ENCODE measurements at regions not wholly inside any gene's neighbourhood (a gene's known extent, or its start where the extent isn't known, plus 50 kb on each side); places are given as distances from the start of the nearest gene placed in this dataset.
A peak's percentile ranks its signal among the peaks of the same experiment; 100 is the strongest.
"Not testable (repeated sequence)": the region's sequence is repeated elsewhere in the genome, so short reads cannot be mapped to it uniquely, and the experiment has no call there.

- H3K4me3 ChIP-seq (ENCODE audit: low read depth, low read length); H3K4me1 ChIP-seq (ENCODE audit: control insufficient read depth, insufficient read depth, low read length); H3K27me3 ChIP-seq (ENCODE audit: control insufficient read depth, insufficient read depth, low read length); H3K9me3 ChIP-seq (ENCODE audit: control insufficient read depth, insufficient read depth, low read length); DNase-seq (ENCODE audit: low read depth in 4 of 6, low spot score in 6 of 6); H3K36me3 ChIP-seq (ENCODE audit: control insufficient read depth, insufficient read depth, low read length); H3K27ac ChIP-seq (ENCODE audit: low read depth, low read length): not testable (repeated sequence)
- 80% methylated on average over 7 of the region's 8 CpGs for WGBS (ENCODE audit: insufficient coverage)
Measured at GRCh38 chr5:1603916-1604315, 80.2 kb upstream of the LPCAT1 start.

- H3K9me3 ChIP-seq (ENCODE audit: control insufficient read depth, insufficient read depth, low read length); H3K27me3 ChIP-seq (ENCODE audit: control insufficient read depth, insufficient read depth, low read length); H3K4me3 ChIP-seq (ENCODE audit: low read depth, low read length); H3K27ac ChIP-seq (ENCODE audit: low read depth, low read length); H3K4me1 ChIP-seq (ENCODE audit: control insufficient read depth, insufficient read depth, low read length); H3K36me3 ChIP-seq (ENCODE audit: control insufficient read depth, insufficient read depth, low read length); DNase-seq (ENCODE audit: low read depth in 4 of 6, low spot score in 6 of 6): not testable (repeated sequence)
- 53% methylated on average over 2 of the region's 9 CpGs for WGBS (ENCODE audit: insufficient coverage)
Measured at GRCh38 chr5:1601565-1601964, 77.8 kb upstream of the LPCAT1 start.

GRCh38 chr5:1598950-1599737 lies 75.4 kb upstream of the LPCAT1 start:
- peak in 2 of 6 donors; percentile 71 to 79 for DNase-seq (ENCODE audit: low read depth in 4 of 6, low spot score in 6 of 6)
- H3K36me3 ChIP-seq (ENCODE audit: control insufficient read depth, insufficient read depth, low read length); H3K4me1 ChIP-seq (ENCODE audit: control insufficient read depth, insufficient read depth, low read length); H3K4me3 ChIP-seq (ENCODE audit: low read depth, low read length); H3K9me3 ChIP-seq (ENCODE audit: control insufficient read depth, insufficient read depth, low read length); H3K27me3 ChIP-seq (ENCODE audit: control insufficient read depth, insufficient read depth, low read length); H3K27ac ChIP-seq (ENCODE audit: low read depth, low read length): not testable (repeated sequence)
- 55% methylated on average over 2 of the region's 5 CpGs for WGBS (ENCODE audit: insufficient coverage)

- H3K9me3 ChIP-seq (ENCODE audit: control insufficient read depth, insufficient read depth, low read length); H3K27ac ChIP-seq (ENCODE audit: low read depth, low read length); H3K4me3 ChIP-seq (ENCODE audit: low read depth, low read length); H3K36me3 ChIP-seq (ENCODE audit: control insufficient read depth, insufficient read depth, low read length); H3K27me3 ChIP-seq (ENCODE audit: control insufficient read depth, insufficient read depth, low read length): not testable (repeated sequence)
- peaks cover 16% of the 10 kb centered on the region for H3K4me1 ChIP-seq (ENCODE audit: control insufficient read depth, insufficient read depth, low read length)
- peak in 1 of 6 donors; percentile 17 for DNase-seq (ENCODE audit: low read depth in 4 of 6, low spot score in 6 of 6)
- no CpG with 5 or more reads among the region's 3 CpGs for WGBS (ENCODE audit: insufficient coverage)
Measured at GRCh38 chr5:1597093-1597473, 73.3 kb upstream of the LPCAT1 start.

DNA sequence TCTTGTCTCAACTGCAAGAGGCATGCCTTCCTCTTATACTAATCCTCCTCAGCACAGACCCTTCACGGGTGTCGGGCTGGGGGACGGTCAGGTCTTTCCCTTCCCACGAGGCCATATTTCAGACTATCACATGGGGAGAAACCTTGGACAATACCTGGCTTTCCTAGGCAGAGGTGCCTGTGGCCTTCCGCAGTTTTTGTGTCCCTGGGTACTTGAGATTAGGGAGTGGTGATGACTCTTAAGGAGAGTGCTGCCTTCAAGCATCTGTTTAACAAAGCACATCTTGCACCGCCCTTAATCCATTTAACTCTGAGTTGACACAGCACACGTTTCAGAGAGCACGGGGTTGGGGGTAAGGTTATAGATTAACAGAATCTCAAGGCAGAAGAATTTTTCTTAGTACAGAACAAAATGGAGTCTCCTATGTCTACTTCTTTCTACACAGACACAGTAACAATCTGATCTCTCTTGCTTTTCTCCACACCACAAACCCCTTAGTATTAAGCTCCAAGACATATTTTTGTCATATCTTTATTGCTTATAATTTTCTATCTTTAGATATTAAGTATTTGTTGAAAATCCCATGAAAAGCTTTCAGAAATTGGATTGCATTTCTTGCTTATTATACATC lies 72.8 kb upstream of the LPCAT1 start:
- not testable (repeated sequence) for H3K36me3 ChIP-seq (ENCODE audit: control insufficient read depth, insufficient read depth, low read length); H3K9me3 ChIP-seq (ENCODE audit: control insufficient read depth, insufficient read depth, low read length); DNase-seq (ENCODE audit: low read depth in 4 of 6, low spot score in 6 of 6); H3K4me3 ChIP-seq (ENCODE audit: low read depth, low read length); H3K27ac ChIP-seq (ENCODE audit: low read depth, low read length); H3K27me3 ChIP-seq (ENCODE audit: control insufficient read depth, insufficient read depth, low read length)
- WGBS (ENCODE audit: insufficient coverage), result no CpG with 5 or more reads among the region's 8 CpGs
- H3K4me1 ChIP-seq (ENCODE audit: control insufficient read depth, insufficient read depth, low read length), result peaks cover 16% of the 10 kb centered on the region

GRCh38 chr5:1594357-1595106 lies 70.8 kb upstream of the LPCAT1 start:
- no peaks in the 10 kb centered on the region for H3K9me3 ChIP-seq (ENCODE audit: control insufficient read depth, insufficient read depth, low read length)
- 19% methylated on average over 69 of the region's 78 CpGs for WGBS (ENCODE audit: insufficient coverage)
- H3K4me1 ChIP-seq (ENCODE audit: control insufficient read depth, insufficient read depth, low read length), result peaks cover 16% of the 10 kb centered on the region
- H3K4me3 ChIP-seq (ENCODE audit: low read depth, low read length), result peak overlapping the region; percentile 71
- DNase-seq (ENCODE audit: low read depth in 4 of 6, low spot score in 6 of 6), result peak; percentile 53 to 97 (median 84)
- no peaks in the 10 kb centered on the region for H3K27me3 ChIP-seq (ENCODE audit: control insufficient read depth, insufficient read depth, low read length)
- H3K36me3 ChIP-seq (ENCODE audit: control insufficient read depth, insufficient read depth, low read length), result peaks cover 16% of the 10 kb centered on the region
- peak overlapping the region; percentile 83 for H3K27ac ChIP-seq (ENCODE audit: low read depth, low read length)

DNA sequence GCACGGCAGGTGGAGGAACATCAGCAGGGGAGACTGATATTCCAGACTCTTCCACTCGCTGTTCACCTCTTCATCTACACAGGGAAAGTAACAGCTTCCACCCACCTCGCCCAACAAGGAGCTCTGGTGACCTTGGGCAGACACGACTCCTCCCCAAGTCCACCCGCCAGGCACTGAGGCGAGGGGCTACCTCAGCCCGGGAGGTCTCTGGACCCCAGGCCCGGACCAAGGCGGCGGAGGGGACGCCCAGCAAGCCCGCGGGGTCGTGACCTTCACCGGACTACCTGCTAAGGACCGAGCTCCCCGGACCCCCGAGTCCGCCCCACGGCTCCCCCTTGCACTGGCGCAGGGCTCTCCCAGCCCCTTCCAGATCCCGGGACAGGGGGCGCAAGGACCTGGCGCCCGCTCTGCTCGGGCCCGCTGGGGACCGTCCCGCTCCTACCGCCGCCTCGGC lies 70.2 kb upstream of the LPCAT1 start:
- Histone ChIP-seq H3K36me3 (ENCODE audit: control insufficient read depth, insufficient read depth, low read length) (peaks cover 17% of the 10 kb centered on the region), H3K27me3 (ENCODE audit: control insufficient read depth, insufficient read depth, low read length) (no peaks in the 10 kb centered on the region), H3K4me1 (ENCODE audit: control insufficient read depth, insufficient read depth, low read length) (peaks cover 16% of the 10 kb centered on the region), H3K27ac (ENCODE audit: low read depth, low read length) (no peak overlapping the region), H3K9me3 (ENCODE audit: control insufficient read depth, insufficient read depth, low read length) (no peaks in the 10 kb centered on the region), H3K4me3 (ENCODE audit: low read depth, low read length) (peak overlapping the region; percentile 71)
- DNase-seq (ENCODE audit: low read depth in 4 of 6, low spot score in 6 of 6), result peak in 1 of 6 donors; percentile 31
- 14% methylated on average over 32 of the region's 32 CpGs for WGBS (ENCODE audit: insufficient coverage)

DNA sequence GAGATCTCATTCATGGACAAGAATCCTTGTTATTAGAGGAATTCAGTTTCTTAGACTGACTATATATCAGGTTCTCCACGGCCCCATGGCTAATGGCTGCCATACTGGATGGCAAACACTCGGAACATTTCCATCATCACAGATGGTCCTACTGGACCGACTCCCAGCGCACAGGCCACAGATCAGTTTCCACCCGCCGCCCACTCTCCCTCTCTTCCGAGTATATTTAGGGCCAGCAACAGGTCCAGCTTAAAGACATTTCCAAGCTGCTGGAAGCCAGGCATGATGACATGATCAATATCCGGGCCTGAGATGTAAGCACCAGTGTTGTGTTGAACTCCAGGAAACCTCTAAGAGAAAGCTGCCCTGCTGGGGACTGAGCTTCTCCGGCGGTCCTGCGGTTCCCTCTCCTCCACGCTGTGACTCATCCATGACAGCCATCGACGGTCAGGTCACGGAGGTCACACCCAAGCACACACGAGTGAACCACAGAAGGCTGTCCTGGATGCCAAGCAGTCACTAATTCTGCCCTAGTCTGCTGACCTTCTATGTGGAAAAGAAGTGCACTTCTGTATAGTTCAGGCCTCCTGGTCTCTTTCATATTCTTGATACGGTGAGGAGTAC lies 64.4 kb upstream of the LPCAT1 start:
- peaks cover 42% of the 10 kb centered on the region for H3K36me3 ChIP-seq (ENCODE audit: control insufficient read depth, insufficient read depth, low read length)
- 98% methylated on average over 14 of the region's 17 CpGs for WGBS (ENCODE audit: insufficient coverage)
- not testable (repeated sequence) for DNase-seq (ENCODE audit: low read depth in 4 of 6, low spot score in 6 of 6)

DNA sequence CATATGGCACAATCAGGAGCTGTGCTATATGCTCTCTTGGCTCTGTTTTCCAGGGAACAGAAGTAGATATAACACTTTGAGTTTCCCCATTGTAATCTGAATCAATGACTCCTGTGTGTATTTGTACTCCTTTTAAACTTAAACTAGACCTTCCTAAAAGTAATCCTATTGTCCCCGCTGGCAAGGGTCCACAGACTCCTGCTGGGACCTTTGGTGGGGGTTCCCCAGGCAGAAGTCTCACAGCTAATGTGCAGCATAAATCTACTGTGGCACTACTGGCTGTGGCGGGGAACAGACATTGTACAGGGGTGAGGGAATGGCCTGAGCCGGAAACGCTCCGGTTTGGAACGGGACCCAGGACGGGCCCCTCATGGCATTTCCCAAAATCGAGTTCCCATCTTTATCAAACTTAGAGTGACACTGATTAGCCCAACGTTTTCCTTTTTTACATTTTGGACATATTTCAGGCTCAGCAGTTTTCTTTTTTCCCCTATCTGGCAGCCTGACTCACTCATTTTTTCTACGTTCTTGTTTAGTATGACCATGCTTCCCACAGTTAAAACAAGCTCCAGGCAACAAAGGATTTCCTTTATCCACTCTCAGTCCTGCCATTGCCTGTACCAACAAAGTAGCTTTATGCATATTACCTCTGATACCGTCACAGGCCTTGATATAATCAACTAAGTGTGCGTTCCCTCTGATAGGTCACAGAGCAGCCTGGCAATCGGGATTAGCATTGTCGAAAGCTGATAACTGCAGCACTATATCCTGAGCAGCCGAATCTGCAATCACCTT lies 59.5 kb upstream of the LPCAT1 start:
- 31% methylated on average over 14 of the region's 15 CpGs for WGBS (ENCODE audit: insufficient coverage)

More for the DNA sequence above, 64.4 kb upstream of the LPCAT1 start:
- not testable (repeated sequence) for H3K9me3 ChIP-seq (ENCODE audit: control insufficient read depth, insufficient read depth, low read length); H3K27ac ChIP-seq (ENCODE audit: low read depth, low read length); H3K4me3 ChIP-seq (ENCODE audit: low read depth, low read length); H3K27me3 ChIP-seq (ENCODE audit: control insufficient read depth, insufficient read depth, low read length); H3K4me1 ChIP-seq (ENCODE audit: control insufficient read depth, insufficient read depth, low read length)

More for the DNA sequence above, 59.5 kb upstream of the LPCAT1 start:
- not testable (repeated sequence) for H3K9me3 ChIP-seq (ENCODE audit: control insufficient read depth, insufficient read depth, low read length); H3K4me3 ChIP-seq (ENCODE audit: low read depth, low read length); H3K4me1 ChIP-seq (ENCODE audit: control insufficient read depth, insufficient read depth, low read length); H3K27ac ChIP-seq (ENCODE audit: low read depth, low read length); H3K27me3 ChIP-seq (ENCODE audit: control insufficient read depth, insufficient read depth, low read length)
- peaks cover 21% of the 10 kb centered on the region for H3K36me3 ChIP-seq (ENCODE audit: control insufficient read depth, insufficient read depth, low read length)
- peak in 2 of 6 donors; percentile 44 to 74 for DNase-seq (ENCODE audit: low read depth in 4 of 6, low spot score in 6 of 6)
